ENCODE measurements at regions not wholly inside any gene's neighbourhood (a gene's known extent, or its start where the extent isn't known, plus 50 kb on each side); places are given as distances from the start of the nearest gene placed in this dataset.

DNA sequence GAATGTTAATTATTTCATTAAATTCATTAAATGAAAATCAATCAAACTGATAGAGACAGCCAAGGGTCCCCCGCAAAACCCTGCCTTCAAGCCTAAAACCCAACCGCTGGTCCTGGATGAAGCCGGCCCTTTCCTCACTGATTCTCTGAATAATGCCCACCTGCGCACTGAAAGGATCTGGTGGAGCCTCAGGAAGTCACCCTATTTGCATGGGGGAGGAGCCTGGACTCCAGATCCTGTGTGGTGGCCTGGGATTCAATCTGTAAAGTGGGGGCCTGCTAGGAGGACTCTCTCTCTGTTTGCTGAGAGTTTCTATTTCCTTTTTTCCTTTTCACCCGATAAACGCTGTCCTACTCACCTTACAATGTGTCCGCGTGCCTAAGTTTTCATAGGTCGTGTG lies 97.9 kb upstream of the ADAMTS3 start:
- Histone ChIP-seq H4K20me1 (ENCODE audit: control insufficient read depth, insufficient read depth, low read depth, low read length) (no peaks in the 10 kb centered on the region), H3K9me3 (ENCODE audit: control insufficient read depth, insufficient read depth, low read length) (no peaks in the 10 kb centered on the region), H3K4me1 (ENCODE audit: control insufficient read depth, low read length) (no peaks in the 10 kb centered on the region), H3K27ac (ENCODE audit: low read depth, low read length) (no peak overlapping the region), H3K4me2 (ENCODE audit: low read length) (no peak overlapping the region), H3K9me2 (replicated peaks; ENCODE audit: control insufficient read depth, low read length) (no peaks in the 10 kb centered on the region), H3K36me3 (ENCODE audit: control insufficient read depth, low read length) (no peaks in the 10 kb centered on the region), H3F3A (ENCODE audit: control insufficient read depth, insufficient read depth) (no peaks in the 10 kb centered on the region), H3K27me3 (ENCODE audit: control insufficient read depth, low read length) (no peaks in the 10 kb centered on the region), H3K79me2 (ENCODE audit: control insufficient read depth, low read length) (no peaks in the 10 kb centered on the region), H3K4me3 (ENCODE audit: low read length) (no peak overlapping the region)
- TF ChIP-seq, protein P1, sequence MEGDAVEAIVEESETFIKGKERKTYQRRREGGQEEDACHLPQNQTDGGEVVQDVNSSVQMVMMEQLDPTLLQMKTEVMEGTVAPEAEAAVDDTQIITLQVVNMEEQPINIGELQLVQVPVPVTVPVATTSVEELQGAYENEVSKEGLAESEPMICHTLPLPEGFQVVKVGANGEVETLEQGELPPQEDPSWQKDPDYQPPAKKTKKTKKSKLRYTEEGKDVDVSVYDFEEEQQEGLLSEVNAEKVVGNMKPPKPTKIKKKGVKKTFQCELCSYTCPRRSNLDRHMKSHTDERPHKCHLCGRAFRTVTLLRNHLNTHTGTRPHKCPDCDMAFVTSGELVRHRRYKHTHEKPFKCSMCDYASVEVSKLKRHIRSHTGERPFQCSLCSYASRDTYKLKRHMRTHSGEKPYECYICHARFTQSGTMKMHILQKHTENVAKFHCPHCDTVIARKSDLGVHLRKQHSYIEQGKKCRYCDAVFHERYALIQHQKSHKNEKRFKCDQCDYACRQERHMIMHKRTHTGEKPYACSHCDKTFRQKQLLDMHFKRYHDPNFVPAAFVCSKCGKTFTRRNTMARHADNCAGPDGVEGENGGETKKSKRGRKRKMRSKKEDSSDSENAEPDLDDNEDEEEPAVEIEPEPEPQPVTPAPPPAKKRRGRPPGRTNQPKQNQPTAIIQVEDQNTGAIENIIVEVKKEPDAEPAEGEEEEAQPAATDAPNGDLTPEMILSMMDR (IDR thresholded peaks at IDR 0.05; ENCODE audit: low read depth, low read length, poor library complexity, severe bottlenecking): no peak
- no peak for TF ChIP-seq EZH2phosphoT487 (IDR thresholded peaks at IDR 0.05; ENCODE audit: borderline replicate concordance, low read length)

GRCh38 chr4:72665171-72665968 lies 96.3 kb upstream of the ADAMTS3 start:
- Histone ChIP-seq H3K36me3 (ENCODE audit: control insufficient read depth, low read length) (no peaks in the 10 kb centered on the region), H3K4me3 (ENCODE audit: low read length) (no peak overlapping the region), H3K4me1 (ENCODE audit: control insufficient read depth, low read length) (no peaks in the 10 kb centered on the region), H3K4me2 (ENCODE audit: low read length) (no peak overlapping the region), H3K79me2 (ENCODE audit: control insufficient read depth, low read length) (no peaks in the 10 kb centered on the region), H3K27ac (ENCODE audit: low read depth, low read length) (no peak overlapping the region), H3F3A (ENCODE audit: control insufficient read depth, insufficient read depth) (no peaks in the 10 kb centered on the region), H3K27me3 (ENCODE audit: control insufficient read depth, low read length) (no peaks in the 10 kb centered on the region), H3K9me2 (replicated peaks; ENCODE audit: control insufficient read depth, low read length) (no peaks in the 10 kb centered on the region), H4K20me1 (ENCODE audit: control insufficient read depth, insufficient read depth, low read depth, low read length) (no peaks in the 10 kb centered on the region), H3K9me3 (ENCODE audit: control insufficient read depth, insufficient read depth, low read length) (no peaks in the 10 kb centered on the region)
- no peak for TF ChIP-seq EZH2phosphoT487 (IDR thresholded peaks at IDR 0.05; ENCODE audit: borderline replicate concordance, low read length)
- TF ChIP-seq, protein P1 (IDR thresholded peaks at IDR 0.05; ENCODE audit: low read depth, low read length, poor library complexity, severe bottlenecking): no peak

DNA sequence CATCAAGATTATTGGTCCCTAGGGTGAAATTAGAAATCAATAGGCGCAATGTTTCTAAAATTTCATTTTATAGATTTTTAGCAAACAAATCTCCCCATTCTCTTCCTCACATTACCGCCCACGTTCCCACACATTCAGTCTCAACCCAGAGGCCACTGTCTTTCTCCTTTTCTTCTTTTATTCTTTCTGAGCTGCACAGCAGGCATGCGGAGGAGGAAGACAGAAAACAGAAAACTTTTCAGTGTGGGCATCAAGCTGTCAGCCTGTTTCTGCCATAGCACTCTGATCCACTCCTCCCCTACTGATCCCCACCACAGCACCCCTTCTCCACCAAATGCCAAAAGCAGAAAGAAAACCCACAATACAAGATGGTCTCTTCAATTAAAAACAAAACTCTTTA lies 94.8 kb upstream of the ADAMTS3 start:
- no peaks in the 10 kb centered on the region for H3K9me2 ChIP-seq (replicated peaks; ENCODE audit: control insufficient read depth, low read length)
- no peaks in the 10 kb centered on the region for H3K36me3 ChIP-seq (ENCODE audit: control insufficient read depth, low read length)
- no peaks in the 10 kb centered on the region for H4K20me1 ChIP-seq (ENCODE audit: control insufficient read depth, insufficient read depth, low read depth, low read length)
- no peaks in the 10 kb centered on the region for H3K9me3 ChIP-seq (ENCODE audit: control insufficient read depth, insufficient read depth, low read length)
- H3K4me3 ChIP-seq (ENCODE audit: low read length): no peak overlapping the region
- no peak overlapping the region for H3K4me2 ChIP-seq (ENCODE audit: low read length)
- no peak for TF ChIP-seq EZH2phosphoT487 (IDR thresholded peaks at IDR 0.05; ENCODE audit: borderline replicate concordance, low read length)
- TF ChIP-seq, protein P1 (IDR thresholded peaks at IDR 0.05; ENCODE audit: low read depth, low read length, poor library complexity, severe bottlenecking): no peak
- no peaks in the 10 kb centered on the region for H3K4me1 ChIP-seq (ENCODE audit: control insufficient read depth, low read length)
- H3F3A ChIP-seq (ENCODE audit: control insufficient read depth, insufficient read depth): no peaks in the 10 kb centered on the region
- H3K27me3 ChIP-seq (ENCODE audit: control insufficient read depth, low read length): no peaks in the 10 kb centered on the region
- no peak overlapping the region for H3K27ac ChIP-seq (ENCODE audit: low read depth, low read length)
- H3K79me2 ChIP-seq (ENCODE audit: control insufficient read depth, low read length): no peaks in the 10 kb centered on the region
